ENCODE measurements at regions not wholly inside any gene's neighbourhood (a gene's known extent, or its start where the extent isn't known, plus 50 kb on each side); places are given as distances from the start of the nearest gene placed in this dataset.

DNA sequence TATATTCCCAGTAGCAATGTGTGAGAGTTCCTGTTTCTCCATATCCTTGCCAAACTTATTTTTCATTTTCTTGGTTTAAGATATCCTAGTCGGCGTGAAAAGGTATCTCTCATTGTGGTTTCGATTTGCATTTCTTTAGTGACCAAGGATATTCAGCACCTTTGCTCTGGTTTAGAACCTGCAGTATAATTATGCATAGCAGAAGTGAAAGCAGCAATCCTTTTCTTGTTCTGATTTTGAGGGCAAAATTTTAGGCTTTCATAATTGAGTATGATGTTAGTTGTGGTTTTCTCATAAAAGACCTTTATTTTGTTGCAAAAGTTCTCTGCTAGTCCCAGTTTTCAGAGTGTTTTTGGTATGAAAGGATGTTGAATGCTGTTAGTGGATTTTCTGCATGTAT is 491.0 kb downstream of the FGF9 start:
- Histone ChIP-seq H3K4me1 (ENCODE audit: control insufficient read depth, insufficient read depth, low read length) (no peaks in the 10 kb centered on the region), H3K27ac (ENCODE audit: extremely low read depth, low read depth, low read length) (no peak overlapping the region), H3K9me3 (ENCODE audit: control insufficient read depth, insufficient read depth, low read depth, low read length) (no peaks in the 10 kb centered on the region), H3K4me3 (ENCODE audit: low read depth, low read length) (no peak overlapping the region), H3K36me3 (ENCODE audit: control insufficient read depth in 2 of 2, insufficient read depth in 1 of 2, low read length in 2 of 2) (no peaks in the 10 kb centered on the region)
- TF ChIP-seq KLF9 (tag by site-specific recombination; IDR thresholded peaks at IDR 0.05; ENCODE audit: low read depth) (no peak), SETDB1 (IDR thresholded peaks at IDR 0.05; ENCODE audit: insufficient read length, low read length) (no peak), ZNF311 (tag by site-specific recombination; IDR thresholded peaks at IDR 0.05; ENCODE audit: borderline replicate concordance) (no peak), ZNF146 (tag by site-specific recombination; IDR thresholded peaks at IDR 0.05) (no peak), ZNF274 (IDR thresholded peaks at IDR 0.05; ENCODE audit: low read length) (no peak), ZNF274 (tag by site-specific recombination; IDR thresholded peaks at IDR 0.05; ENCODE audit: borderline replicate concordance) (no peak), ZNF324 (tag by site-specific recombination; IDR thresholded peaks at IDR 0.05) (no peak)
- ChIA-PET CTCF (no interaction called here), POLR2A (no interaction called here)

GRCh38 chr13:22162889-22163288 is 492.0 kb downstream of the FGF9 start:
- H3K36me3 ChIP-seq (ENCODE audit: control insufficient read depth in 2 of 2, insufficient read depth in 1 of 2, low read length in 2 of 2): no peaks in the 10 kb centered on the region
- CTCF ChIA-PET: no interaction called here
- no peaks in the 10 kb centered on the region for H3K9me3 ChIP-seq (ENCODE audit: control insufficient read depth, insufficient read depth, low read depth, low read length)
- H3K27ac ChIP-seq (ENCODE audit: extremely low read depth, low read depth, low read length): no peak overlapping the region
- POLR2A ChIA-PET: no interaction called here
- H3K4me1 ChIP-seq (ENCODE audit: control insufficient read depth, insufficient read depth, low read length): no peaks in the 10 kb centered on the region
- TF ChIP-seq ZNF214 (tag by site-specific recombination; IDR thresholded peaks at IDR 0.05; ENCODE audit: borderline replicate concordance): no peak
- TF ChIP-seq ZNF239 (tag by site-specific recombination; IDR thresholded peaks at IDR 0.05): no peak
- no peak for TF ChIP-seq ZNF629 (tag by site-specific recombination; IDR thresholded peaks at IDR 0.05)
- TF ChIP-seq, protein P1, sequence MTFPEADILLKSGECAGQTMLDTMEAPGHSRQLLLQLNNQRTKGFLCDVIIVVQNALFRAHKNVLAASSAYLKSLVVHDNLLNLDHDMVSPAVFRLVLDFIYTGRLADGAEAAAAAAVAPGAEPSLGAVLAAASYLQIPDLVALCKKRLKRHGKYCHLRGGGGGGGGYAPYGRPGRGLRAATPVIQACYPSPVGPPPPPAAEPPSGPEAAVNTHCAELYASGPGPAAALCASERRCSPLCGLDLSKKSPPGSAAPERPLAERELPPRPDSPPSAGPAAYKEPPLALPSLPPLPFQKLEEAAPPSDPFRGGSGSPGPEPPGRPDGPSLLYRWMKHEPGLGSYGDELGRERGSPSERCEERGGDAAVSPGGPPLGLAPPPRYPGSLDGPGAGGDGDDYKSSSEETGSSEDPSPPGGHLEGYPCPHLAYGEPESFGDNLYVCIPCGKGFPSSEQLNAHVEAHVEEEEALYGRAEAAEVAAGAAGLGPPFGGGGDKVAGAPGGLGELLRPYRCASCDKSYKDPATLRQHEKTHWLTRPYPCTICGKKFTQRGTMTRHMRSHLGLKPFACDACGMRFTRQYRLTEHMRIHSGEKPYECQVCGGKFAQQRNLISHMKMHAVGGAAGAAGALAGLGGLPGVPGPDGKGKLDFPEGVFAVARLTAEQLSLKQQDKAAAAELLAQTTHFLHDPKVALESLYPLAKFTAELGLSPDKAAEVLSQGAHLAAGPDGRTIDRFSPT (tag by site-specific recombination; IDR thresholded peaks at IDR 0.05): no peak
- TF ChIP-seq, protein P2, sequence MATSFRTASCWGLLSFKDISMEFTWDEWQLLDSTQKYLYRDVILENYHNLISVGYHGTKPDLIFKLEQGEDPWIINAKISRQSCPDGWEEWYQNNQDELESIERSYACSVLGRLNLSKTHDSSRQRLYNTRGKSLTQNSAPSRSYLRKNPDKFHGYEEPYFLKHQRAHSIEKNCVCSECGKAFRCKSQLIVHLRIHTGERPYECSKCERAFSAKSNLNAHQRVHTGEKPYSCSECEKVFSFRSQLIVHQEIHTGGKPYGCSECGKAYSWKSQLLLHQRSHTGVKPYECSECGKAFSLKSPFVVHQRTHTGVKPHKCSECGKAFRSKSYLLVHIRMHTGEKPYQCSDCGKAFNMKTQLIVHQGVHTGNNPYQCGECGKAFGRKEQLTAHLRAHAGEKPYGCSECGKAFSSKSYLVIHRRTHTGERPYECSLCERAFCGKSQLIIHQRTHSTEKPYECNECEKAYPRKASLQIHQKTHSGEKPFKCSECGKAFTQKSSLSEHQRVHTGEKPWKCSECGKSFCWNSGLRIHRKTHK (tag by site-specific recombination; IDR thresholded peaks at IDR 0.05): no peak
- no peak for TF ChIP-seq SP7 (tag by site-specific recombination; IDR thresholded peaks at IDR 0.05)
- no peak for TF ChIP-seq ZSCAN30 (tag by site-specific recombination; IDR thresholded peaks at IDR 0.05)
- TF ChIP-seq ZNF423 (tag by site-specific recombination; IDR thresholded peaks at IDR 0.05): no peak
- TF ChIP-seq ZNF292 (tag by site-specific recombination; IDR thresholded peaks at IDR 0.05; ENCODE audit: borderline replicate concordance, low read depth): no peak
- TF ChIP-seq REPIN1 (tag by site-specific recombination; IDR thresholded peaks at IDR 0.05; ENCODE audit: low read depth): no peak
- TF ChIP-seq ZNF426 (tag by site-specific recombination; IDR thresholded peaks at IDR 0.05): no peak
- no peak for TF ChIP-seq ZNF184 (tag by site-specific recombination; IDR thresholded peaks at IDR 0.05)
- no peak overlapping the region for H3K4me3 ChIP-seq (ENCODE audit: low read depth, low read length)

- CTCF ChIA-PET: interaction anchor here (0.5 kb wide), 1 partner anchor 39 kb away, joined by 3 read pairs; no protein-coding TSS in a partner anchor
- no peak for TF ChIP-seq ZSCAN18 (tag by site-specific recombination; IDR thresholded peaks at IDR 0.05)
- TF ChIP-seq ZNF521 (tag by site-specific recombination; IDR thresholded peaks at IDR 0.05): no peak
- TF ChIP-seq ZNF19 (tag by site-specific recombination; IDR thresholded peaks at IDR 0.05; ENCODE audit: low read depth): no peak
- H3K4me3 ChIP-seq (ENCODE audit: low read depth, low read length): no peak overlapping the region
- no peaks in the 10 kb centered on the region for H3K4me1 ChIP-seq (ENCODE audit: control insufficient read depth, insufficient read depth, low read length)
- H3K36me3 ChIP-seq (ENCODE audit: control insufficient read depth in 2 of 2, insufficient read depth in 1 of 2, low read length in 2 of 2): no peaks in the 10 kb centered on the region
- H3K9me3 ChIP-seq (ENCODE audit: control insufficient read depth, insufficient read depth, low read depth, low read length): no peaks in the 10 kb centered on the region
- no peak overlapping the region for H3K27ac ChIP-seq (ENCODE audit: extremely low read depth, low read depth, low read length)
- POLR2A ChIA-PET: no interaction called here
Observed at GRCh38 chr13:22168437-22169190, 497.7 kb downstream of the FGF9 start.
